ENCODE measurements at regions not wholly inside any gene's neighbourhood (a gene's known extent, or its start where the extent isn't known, plus 50 kb on each side); places are given as distances from the start of the nearest gene placed in this dataset.

GRCh38 chr14:22713631-22713950, 52.9 kb upstream of the OXA1L start:
- Histone ChIP-seq H3K9ac (ENCODE audit: low read depth, low read length) (no peak overlapping the region), H2AK9ac (replicated peaks; ENCODE audit: low read depth, low read length, poor library complexity) (no peak overlapping the region), H3K9me3 (ENCODE audit: control insufficient read depth, insufficient read depth, low read length) (no peaks in the 10 kb centered on the region), H4K20me1 (ENCODE audit: insufficient read depth, low read length) (no peaks in the 10 kb centered on the region), H3K36me3 (ENCODE audit: control insufficient read depth, insufficient read depth, low read length) (no peaks in the 10 kb centered on the region), H3K18ac (ENCODE audit: low read depth, low read length) (no peak overlapping the region), H2BK20ac (ENCODE audit: low read depth, low read length) (no peak overlapping the region), H2BK5ac (ENCODE audit: low read depth, low read length, poor library complexity, severe bottlenecking) (no peak overlapping the region), H3K14ac (replicated peaks; ENCODE audit: low read depth, low read length) (no peak overlapping the region), H3K79me1 (ENCODE audit: low read depth in 1 of 2, low read length in 2 of 2) (no peaks in the 10 kb centered on the region), H3K27me3 (ENCODE audit: control insufficient read depth, insufficient read depth, low read length) (no peaks in the 10 kb centered on the region; the same call in 1 of the 2 replicates), H3K4me2 (ENCODE audit: low read depth, low read length) (peak overlapping the region; percentile 69), H4K5ac (ENCODE audit: low read depth, low read length) (no peak overlapping the region), H4K91ac (ENCODE audit: insufficient read depth, low read depth, low read length) (no peak overlapping the region), H4K8ac (ENCODE audit: low read depth in 2 of 2, low read length in 2 of 2) (peak overlapping the region in 1 of 2 experiments; percentile 3; a peak in 1 of 4 replicates), H3K27ac (ENCODE audit: insufficient read depth, low read length) (no peak overlapping the region), H2AFZ (replicated peaks; ENCODE audit: low read length, poor library complexity) (peak overlapping the region; percentile 66), H3K4ac (ENCODE audit: low read depth, low read length) (no peak overlapping the region), H2BK120ac (ENCODE audit: low read depth, low read length) (no peak overlapping the region), H3K23ac (ENCODE audit: low read depth, low read length) (no peak overlapping the region), H2BK15ac (ENCODE audit: low read depth, low read length) (no peak overlapping the region), H3K4me3 (ENCODE audit: insufficient read depth, low read depth, low read length) (no peak overlapping the region), H3K4me1 (ENCODE audit: control insufficient read depth, insufficient read depth, low read length) (no peaks in the 10 kb centered on the region), H2AK5ac (ENCODE audit: low read depth, low read length) (no peak overlapping the region), H3K56ac (ENCODE audit: extremely low read depth, insufficient read depth, low read length) (no peak overlapping the region), H3K9me1 (ENCODE audit: insufficient read depth, low read length) (no peaks in the 10 kb centered on the region)
- ChIA-PET CTCF (interaction anchor here (0.6 kb wide), 1 partner anchor 21 kb away, joined by 3 read pairs; no protein-coding TSS in a partner anchor), POLR2A (ENCODE audit: unreplicated experiment) (no interaction called here)
- intact Hi-C loops (cut with micrococcal nuclease) (no loop called here), dilution Hi-C loops (cut with HindIII; ENCODE audit: low sequenced_read_pairs, unreplicated experiment) (no loop called here), in situ Hi-C loops (cut with MboI; ENCODE audit: low sequenced_read_pairs) (no loop called here)
- BruUV-seq (replicated peaks), result no TSS peak
- no peak for TF ChIP-seq RFX5 (IDR thresholded peaks at IDR 0.05; ENCODE audit: low read depth, low read length)
- no peak for TF ChIP-seq ELK1 (IDR thresholded peaks at IDR 0.05; ENCODE audit: borderline replicate concordance, low read depth, low read length)
- TF ChIP-seq FOS (IDR thresholded peaks at IDR 0.05; ENCODE audit: low read depth, low read length), result no peak
- TF ChIP-seq SMC3 (IDR thresholded peaks at IDR 0.05; ENCODE audit: low read depth, low read length), result no peak
- TF ChIP-seq USF2 (IDR thresholded peaks at IDR 0.05; ENCODE audit: low read depth, low read length), result no peak
- ATAC-seq (ENCODE audit: low read depth) (no peak), DNase-seq (no peak)
- no CpG with 5 or more reads among the region's 9 CpGs for WGBS, 2 experiments (ENCODE audit: extremely low coverage in 2 of 2, insufficient read length in 1 of 2)

All from IMR-90 (cell line).